ENCODE measurements at regions not wholly inside any gene's neighbourhood (a gene's known extent, or its start where the extent isn't known, plus 50 kb on each side); places are given as distances from the start of the nearest gene placed in this dataset.
"Not testable (repeated sequence)": the region's sequence is repeated elsewhere in the genome, so short reads cannot be mapped to it uniquely, and the experiment has no call there.

GRCh38 chr1:214095896-214096295 lies 108.1 kb downstream of the PROX1 start:
- H3K27me3 ChIP-seq; H3K4me3 ChIP-seq; H3K36me3 ChIP-seq; DNase-seq; H3K9me3 ChIP-seq; H3K9ac ChIP-seq (ENCODE audit: low read depth in 2 of 2, low read length in 2 of 2); H3K27ac ChIP-seq; H3K4me1 ChIP-seq; intact Hi-C loops (cut with DNase I): not testable (repeated sequence)

DNA sequence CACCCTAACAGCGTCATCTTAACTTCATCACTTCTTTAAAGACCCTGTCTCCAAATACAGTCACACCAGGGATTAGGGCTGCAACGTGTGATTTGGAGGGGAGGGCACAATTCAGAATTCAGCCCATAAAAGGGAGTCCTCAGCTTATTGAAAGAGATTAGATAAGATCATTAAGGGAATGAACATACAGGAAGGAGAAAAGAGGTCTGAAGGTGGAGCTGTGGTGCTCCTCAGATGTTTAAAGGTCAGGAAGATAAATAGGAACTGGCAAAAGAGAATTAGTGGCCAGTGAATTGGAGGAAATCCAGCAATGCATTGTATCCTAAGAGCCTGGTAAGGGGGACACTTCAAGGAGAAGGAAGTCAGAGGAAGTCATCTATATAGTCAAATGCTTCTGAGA lies 113.5 kb downstream of the PROX1 start:
- DNase-seq, result no peak
- intact Hi-C loops (cut with DNase I), result no loop called here
- no peaks in the 10 kb centered on the region for H3K36me3 ChIP-seq
- no peak overlapping the region for H3K27ac ChIP-seq
- H3K9ac ChIP-seq (ENCODE audit: low read depth in 2 of 2, low read length in 2 of 2), result no peak overlapping the region
- no peak overlapping the region for H3K4me3 ChIP-seq
- H3K27me3 ChIP-seq, result no peaks in the 10 kb centered on the region
- TF ChIP-seq CTCF (IDR thresholded peaks at IDR 0.05), result no peak
- no peaks in the 10 kb centered on the region for H3K4me1 ChIP-seq
- H3K9me3 ChIP-seq, result no peaks in the 10 kb centered on the region

DNA sequence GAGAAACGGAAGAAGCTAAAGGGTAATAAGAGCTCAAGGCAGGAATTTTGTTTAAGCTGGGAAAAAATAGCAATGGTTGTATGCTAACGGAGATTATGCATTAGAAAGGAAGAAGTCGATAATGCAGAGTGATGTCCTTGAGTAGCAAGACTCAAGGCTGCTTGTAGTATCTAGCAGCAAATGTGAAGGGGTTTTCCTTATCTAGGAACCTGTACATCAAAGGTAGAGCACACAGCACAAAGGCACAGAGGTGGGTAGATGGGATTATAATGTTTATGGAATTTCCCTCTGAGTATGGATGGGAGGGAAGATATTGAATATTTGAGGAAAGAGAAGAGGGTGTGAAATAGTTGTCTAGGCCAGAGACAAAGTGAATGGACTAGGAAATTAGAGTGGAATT lies 114.1 kb downstream of the PROX1 start:
- Histone ChIP-seq H3K27ac (no peak overlapping the region), H3K9ac (ENCODE audit: low read depth in 2 of 2, low read length in 2 of 2) (no peak overlapping the region), H3K4me1 (no peaks in the 10 kb centered on the region), H3K36me3 (no peaks in the 10 kb centered on the region), H3K9me3 (no peaks in the 10 kb centered on the region), H3K27me3 (no peaks in the 10 kb centered on the region), H3K4me3 (no peak overlapping the region)
- intact Hi-C loops (cut with DNase I), result no loop called here
- no peak for DNase-seq
- TF ChIP-seq CTCF (IDR thresholded peaks at IDR 0.05), result no peak

- Histone ChIP-seq H3K4me3 (no peak overlapping the region), H3K27ac (no peak overlapping the region), H3K4me1 (no peaks in the 10 kb centered on the region), H3K9ac (ENCODE audit: low read depth in 2 of 2, low read length in 2 of 2) (no peak overlapping the region), H3K36me3 (no peaks in the 10 kb centered on the region), H3K27me3 (no peaks in the 10 kb centered on the region), H3K9me3 (no peaks in the 10 kb centered on the region)
- intact Hi-C loops (cut with DNase I), result no loop called here
- DNase-seq, result no peak
- no peak for TF ChIP-seq CTCF (IDR thresholded peaks at IDR 0.05)
These were observed 115.1 kb downstream of the PROX1 start for GRCh38 chr1:214102907-214103306.

GRCh38 chr1:214103778-214104177 lies 116.0 kb downstream of the PROX1 start:
- Histone ChIP-seq H3K27me3 (no peaks in the 10 kb centered on the region), H3K4me3 (no peak overlapping the region), H3K36me3 (no peaks in the 10 kb centered on the region), H3K4me1 (no peaks in the 10 kb centered on the region), H3K9ac (ENCODE audit: low read depth in 2 of 2, low read length in 2 of 2) (no peak overlapping the region), H3K9me3 (no peaks in the 10 kb centered on the region), H3K27ac (no peak overlapping the region)
- no peak for DNase-seq
- intact Hi-C loops (cut with DNase I), result no loop called here
- TF ChIP-seq CTCF (IDR thresholded peaks at IDR 0.05), result no peak

DNA sequence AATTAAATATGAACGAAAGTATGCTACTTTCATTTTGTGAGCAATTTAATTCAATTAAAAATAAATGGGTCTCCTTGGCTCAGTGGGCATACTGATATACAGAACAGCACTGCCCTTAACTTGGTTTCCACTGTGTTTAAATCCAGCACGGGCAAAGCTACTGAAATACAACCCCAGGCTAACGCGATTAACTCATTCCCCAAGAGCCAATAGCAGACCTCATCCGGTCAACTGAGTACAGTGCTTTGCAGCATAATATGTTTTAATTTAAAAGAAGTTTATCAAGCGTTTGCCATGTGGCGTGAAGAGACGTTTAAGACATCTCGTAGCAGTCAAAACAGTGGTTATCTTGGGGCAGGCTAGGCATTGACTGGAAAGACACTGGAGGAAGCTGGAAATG lies 118.6 kb downstream of the PROX1 start:
- H3K27me3 ChIP-seq, result no peaks in the 10 kb centered on the region
- no peak overlapping the region for H3K4me3 ChIP-seq
- intact Hi-C loops (cut with DNase I), result no loop called here
- no peaks in the 10 kb centered on the region for H3K9me3 ChIP-seq
- no peak for TF ChIP-seq CTCF (IDR thresholded peaks at IDR 0.05)
- H3K27ac ChIP-seq, result no peak overlapping the region
- no peaks in the 10 kb centered on the region for H3K4me1 ChIP-seq
- no peak for DNase-seq
- H3K36me3 ChIP-seq, result no peaks in the 10 kb centered on the region
- H3K9ac ChIP-seq (ENCODE audit: low read depth in 2 of 2, low read length in 2 of 2), result no peak overlapping the region
